ENCODE measurements at regions not wholly inside any gene's neighbourhood (a gene's known extent, or its start where the extent isn't known, plus 50 kb on each side); places are given as distances from the start of the nearest gene placed in this dataset.

DNA sequence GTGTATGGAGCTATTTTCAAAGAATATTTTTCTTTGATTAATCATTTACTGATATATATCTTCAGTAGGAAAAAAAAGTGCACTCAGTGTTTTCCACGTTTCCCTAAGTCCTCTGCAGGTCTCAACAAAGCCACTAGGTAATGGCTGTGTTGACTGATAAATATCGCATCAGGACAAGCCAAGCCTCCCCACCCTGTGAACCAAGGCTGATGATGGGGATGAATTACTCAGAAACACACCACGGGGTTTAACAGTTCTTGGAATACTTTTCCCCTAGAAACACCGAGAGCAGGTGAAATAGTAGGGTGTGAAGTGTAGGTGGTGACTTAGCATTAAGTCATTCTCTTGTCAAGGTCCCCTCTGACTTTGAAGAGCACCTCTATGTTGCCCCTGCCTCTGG lies 423.5 kb upstream of the IGFBP3 start:
- DNase-seq = no peak

DNA sequence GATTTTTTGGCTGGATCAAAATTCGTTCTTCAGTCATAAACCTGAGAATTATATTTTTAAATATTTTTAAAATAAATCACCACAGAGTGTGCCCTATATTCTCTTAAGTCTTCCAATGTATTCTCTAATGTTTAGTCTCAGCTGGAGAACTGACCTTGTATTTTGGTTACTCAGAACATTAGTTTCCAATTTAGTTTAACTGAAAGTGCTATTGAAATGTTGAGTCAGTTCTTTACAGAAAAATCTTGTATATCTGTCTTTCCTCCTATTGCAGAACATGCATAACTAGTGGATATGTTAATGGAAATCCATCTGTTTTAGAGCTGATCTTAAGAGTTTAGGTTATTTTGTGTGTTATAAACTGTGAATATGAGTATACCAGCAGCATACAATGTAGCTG lies 422.7 kb upstream of the IGFBP3 start:
- DNase-seq = no peak

DNA sequence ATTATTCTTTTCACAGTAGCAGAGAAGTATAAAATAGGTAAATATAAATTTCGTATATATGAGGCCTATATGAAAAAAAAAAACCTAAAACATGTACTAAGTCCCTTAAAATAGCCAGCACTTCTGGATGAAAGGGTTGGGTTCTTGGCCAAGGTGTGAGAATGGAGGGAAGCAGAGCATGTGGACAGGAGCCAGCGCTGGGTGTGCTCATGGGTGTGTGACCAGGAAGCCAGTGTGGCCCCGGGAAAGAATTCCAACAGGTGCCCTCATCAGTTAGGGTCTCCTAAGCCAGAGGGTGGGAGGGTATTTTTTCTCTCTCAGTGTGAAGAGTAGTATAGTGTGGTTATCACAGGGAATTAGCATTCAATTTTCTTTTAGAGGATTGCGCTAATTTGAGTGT lies 401.9 kb upstream of the IGFBP3 start:
- DNase-seq = no peak

DNA sequence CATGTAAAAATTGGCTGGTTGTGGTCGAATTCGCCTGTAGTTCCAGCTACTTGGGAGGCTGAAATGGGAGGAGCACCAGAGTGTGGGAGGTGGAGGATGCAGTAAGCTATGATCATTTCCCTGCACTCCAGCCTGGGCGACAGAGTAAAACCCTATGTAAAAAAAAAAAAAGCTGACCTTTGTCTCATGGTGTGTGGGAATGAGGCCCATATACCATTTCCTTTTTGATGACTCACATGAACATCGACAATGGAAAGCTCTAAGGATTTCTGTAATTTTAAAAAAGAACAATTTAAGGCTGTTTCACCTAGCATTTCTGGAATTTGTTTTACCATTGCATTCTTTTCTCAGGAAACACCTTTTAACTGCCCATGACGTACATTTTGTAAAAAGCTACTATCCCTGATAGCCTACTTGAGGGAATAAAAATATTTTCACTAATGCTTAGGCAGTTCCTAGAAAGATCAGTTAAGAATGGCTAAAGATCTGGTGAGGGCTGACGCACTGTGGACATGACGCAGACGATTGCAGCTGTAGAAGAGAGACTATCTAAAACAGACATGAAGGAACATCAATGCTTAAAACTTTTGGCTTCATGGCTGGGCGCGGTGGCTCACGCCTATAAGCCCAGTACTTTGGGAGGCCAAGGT lies 400.6 kb upstream of the IGFBP3 start:
- no peak for DNase-seq

DNA sequence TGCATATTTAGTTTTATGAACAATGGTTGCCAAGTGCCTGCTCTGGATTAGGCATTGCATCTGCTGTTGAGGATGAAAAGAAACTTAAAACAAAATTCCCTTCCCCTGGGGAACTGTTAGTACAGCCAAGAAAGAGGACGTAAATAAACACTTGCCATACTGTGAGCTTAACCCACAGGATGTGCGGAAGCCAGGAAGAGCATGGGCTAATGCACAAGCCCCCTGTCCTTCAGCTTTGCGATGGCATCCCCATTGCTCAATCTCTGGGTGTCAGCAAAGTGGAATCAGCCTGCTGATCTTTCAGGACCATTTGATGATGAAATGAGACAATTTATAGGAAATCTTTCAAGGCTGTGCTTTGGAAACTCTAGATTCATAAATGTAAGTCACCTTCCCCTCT lies 399.9 kb upstream of the IGFBP3 start:
- no peak for DNase-seq

DNA sequence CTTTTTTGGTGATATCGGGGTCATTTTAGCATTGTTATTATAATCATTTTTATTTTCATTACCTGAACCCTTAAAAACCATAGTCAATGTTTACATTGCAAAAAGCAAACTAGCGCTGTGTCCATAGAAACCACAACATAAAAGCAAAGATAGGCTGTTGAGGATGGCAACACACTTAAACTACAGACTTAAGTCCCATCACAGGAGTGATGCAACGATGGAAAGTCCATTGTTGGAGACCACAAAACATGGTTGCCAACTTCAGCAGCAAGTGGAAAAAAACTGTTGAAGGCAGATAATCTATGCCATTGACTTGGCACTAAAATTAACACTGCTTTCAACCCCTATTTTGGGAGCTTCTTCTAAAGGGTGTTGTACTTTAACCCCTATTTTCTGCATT lies 398.8 kb upstream of the IGFBP3 start:
- DNase-seq = no peak

DNA sequence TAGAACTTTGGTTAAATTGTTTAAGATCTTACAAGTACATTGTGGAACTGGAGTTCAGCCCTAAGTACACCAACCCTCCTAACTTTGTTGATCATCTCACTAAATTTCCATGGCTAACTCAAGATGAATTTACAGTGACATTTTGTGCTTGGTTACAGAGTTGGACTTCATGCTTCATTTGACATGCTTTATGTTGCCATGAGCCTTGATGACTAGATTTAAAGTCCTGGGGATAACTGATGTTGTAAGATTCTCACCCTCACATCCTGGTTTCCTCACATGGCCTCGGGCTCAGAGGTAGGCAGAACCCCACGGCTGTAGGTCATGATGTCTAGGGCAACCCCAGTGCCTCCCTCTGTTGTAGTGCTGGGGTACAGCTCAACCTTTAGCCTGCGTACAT lies 397.2 kb upstream of the IGFBP3 start:
- DNase-seq = no peak

DNA sequence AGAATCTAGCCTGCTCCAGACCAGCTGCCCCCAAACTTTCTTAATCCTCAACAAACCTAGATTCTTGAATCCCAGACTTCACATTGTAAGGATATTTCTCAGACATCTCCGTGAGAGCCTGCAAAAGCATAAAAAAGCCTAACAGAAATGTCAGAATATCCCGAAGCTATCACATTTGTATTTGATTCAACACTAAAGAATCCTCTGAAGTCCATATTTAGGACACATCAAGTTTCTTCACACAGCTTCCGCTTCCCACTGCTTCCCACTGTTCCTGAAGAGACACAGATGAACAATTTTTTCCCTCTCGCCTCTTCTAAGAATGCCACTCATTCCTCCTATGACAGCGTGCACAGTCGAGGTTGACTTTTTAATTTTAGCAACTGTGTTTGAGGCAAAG lies 396.2 kb upstream of the IGFBP3 start:
- no peak for DNase-seq

DNA sequence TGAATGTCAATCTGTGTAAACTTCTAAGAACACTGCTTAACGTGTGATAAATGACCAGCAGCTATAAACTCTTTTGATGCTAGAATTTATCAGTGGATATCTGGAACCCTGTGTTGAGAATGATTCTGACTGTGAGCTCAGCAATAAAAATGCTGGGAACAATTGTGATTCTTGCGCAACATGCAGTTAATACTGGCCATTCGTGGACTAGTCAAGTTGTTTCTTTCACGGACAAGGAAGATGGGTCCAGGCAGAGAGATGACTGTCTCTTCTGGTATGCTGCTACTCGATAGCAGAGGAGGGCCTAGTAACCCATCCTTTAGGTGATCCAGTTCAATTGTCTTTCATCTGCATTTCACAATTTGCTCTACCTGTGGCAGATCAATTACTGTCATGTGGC lies 394.8 kb upstream of the IGFBP3 start:
- DNase-seq = no peak

DNA sequence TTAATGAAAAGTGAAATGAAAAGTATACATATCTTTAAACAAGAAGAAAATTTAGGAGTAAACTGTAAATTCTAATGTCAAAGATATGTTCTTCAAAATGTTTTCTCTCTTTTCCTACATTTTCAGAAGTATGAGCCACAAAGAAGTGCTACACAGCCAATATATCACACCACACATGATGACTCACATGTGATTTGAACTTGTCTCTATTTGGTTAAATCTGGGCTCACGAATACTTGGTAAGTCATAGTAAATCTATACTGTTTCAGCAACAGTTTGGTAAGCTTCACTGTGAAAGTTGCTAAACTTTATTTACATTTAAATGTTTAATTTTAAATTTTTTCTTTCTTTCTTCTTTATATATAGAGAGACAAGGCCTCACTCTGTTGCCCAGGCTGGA lies 380.6 kb upstream of the IGFBP3 start:
- DNase-seq = no peak

DNA sequence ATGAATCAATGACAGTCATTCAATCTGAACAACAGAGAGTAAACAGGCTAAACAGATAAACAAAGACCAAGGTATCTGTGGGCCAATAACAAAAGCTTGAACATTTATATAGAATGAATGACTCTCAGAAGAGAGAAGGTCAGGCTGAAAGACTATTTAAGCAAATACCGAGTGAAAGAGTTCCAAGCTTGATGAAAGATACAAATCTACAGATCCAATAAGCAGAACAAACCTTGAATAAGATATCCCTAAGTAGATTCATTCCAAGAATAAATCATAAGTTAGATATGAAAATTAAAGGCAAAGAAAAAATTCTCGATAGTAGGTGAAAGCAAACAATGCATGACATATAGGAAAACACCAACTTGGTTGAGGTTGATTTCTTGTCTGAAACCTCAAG lies 376.4 kb upstream of the IGFBP3 start:
- no peak for DNase-seq

DNA sequence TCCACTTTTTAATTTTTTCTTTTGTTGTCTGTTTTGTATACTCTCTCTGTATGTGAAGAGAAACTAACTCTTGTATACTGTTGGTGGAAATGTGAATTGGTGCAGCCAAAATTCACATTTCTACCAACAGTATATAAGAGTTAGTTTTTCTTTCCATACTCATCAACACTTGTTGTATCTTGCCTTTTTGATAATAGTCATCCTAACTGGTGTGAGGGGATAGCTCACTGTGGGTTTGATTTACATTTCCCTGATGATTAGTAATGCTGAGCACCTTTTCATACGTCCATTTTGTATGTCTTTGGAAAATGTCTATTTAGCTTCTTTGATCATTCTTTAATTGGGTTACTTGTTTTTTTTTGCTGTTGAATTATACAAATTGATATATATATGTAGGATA lies 375.5 kb upstream of the IGFBP3 start:
- DNase-seq = no peak

DNA sequence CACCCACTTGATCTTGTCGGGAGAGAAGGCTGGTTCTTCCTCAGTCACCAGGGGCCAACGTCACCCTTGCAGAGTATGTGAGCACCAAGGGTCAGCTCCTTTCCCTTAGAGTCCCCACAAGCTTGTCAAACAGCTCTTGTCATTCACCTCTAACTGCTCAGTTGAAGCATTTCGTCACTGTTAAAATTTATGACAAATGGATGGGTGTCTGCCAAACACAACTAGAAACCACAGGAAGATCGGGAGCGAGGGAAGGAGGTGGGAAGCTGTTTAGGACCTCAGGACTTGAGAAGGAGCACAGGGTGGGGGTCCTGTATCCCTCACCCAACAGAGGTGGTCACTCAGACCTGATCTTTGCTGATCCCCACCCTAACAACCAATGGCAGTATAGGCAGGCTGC lies 373.3 kb upstream of the IGFBP3 start:
- DNase-seq = no peak

DNA sequence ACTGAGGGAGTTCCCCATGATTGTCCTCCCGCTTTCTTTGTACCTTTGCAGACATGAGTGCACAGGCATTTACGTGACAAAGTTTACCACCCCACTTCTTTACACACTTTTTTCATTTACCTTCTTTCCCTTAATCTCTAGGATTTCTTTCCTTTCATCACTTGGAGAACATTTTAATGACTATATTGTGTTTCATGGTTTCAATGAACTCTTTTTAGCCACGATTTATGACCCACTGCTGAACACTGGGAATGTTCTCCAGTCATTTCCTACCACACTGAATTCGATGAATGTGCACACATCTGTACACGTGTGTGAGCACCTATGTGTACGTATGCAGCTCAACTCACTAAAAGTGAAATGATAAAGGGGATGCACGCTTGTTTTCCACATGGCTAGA lies 371.7 kb upstream of the IGFBP3 start:
- DNase-seq = no peak

DNA sequence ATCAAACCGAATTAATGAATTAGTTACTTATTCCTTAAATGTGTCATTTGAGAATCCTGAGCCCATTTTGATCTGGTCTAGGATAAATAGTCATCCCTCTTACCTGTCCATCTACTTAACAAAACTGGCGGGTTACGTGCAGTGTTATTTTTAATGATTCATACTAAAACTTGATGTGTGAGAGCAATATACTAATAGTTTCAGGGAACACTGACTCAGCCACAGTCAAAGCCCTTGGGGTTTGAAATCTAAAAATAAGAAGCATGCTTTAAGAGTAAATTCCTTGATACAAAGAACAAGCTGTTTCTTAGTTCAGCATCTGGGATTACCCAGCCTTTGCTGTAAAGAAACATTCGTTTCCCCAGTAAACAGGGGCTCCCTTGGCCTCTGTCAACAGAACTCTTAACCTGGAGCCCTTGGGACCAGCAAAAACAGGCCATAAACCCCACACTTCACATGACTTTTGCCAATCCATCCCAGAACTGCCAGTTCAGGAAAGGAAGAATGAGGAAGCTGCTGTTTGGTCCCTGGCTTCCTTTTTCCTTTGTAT lies 370.6 kb upstream of the IGFBP3 start:
- no peak for DNase-seq

DNA sequence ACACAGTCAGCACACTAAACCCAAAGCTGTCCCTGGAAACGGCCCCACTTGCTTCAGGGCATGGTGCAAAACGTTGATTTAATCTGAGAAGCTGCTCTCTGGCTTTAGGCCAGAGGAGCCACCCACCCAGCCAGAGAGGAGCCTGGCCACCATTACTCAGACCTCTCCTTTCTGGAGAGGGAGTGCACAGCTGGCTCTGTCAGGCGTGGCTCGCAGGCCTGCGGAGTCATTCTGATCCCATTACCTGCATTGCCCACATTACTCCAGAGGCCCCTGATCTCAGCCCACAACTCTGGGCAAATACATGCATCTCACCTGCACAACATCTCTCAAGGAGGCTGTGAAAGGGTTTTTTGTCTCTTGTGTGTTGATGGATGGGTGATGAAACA lies 370.0 kb upstream of the IGFBP3 start:
- DNase-seq = no peak

DNA sequence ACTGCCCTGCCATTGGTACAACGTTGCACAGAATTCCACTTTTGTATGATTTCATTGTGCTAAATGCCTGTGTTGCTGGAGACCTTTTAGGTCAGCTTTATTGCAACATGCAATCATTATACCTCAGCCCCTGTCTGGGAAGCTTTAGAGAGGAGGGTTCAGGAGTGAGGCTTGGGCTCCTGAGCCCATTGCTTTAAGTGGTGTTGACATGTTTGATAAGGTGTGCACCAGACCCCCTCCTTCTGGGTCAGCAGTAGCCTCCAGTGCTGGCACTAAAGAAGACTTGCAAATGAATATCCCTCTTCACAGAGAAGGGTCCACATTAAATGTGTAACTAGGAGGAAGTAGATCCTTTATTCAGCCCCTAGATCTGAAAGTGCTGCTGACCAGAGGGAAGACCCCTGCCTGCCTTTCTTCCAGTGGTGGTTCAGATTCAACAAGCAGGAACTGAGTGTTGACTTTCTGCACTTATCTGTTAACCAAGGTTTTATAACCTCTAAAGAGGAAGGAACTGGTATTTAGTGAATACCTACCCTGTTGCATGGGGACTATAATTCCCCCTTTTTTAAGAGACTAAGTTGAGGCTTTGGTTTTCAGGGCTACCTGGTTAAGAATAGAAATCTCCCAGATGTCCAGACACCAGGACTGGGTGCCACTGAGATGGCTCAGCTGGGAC lies 369.4 kb upstream of the IGFBP3 start:
- DNase-seq = no peak

DNA sequence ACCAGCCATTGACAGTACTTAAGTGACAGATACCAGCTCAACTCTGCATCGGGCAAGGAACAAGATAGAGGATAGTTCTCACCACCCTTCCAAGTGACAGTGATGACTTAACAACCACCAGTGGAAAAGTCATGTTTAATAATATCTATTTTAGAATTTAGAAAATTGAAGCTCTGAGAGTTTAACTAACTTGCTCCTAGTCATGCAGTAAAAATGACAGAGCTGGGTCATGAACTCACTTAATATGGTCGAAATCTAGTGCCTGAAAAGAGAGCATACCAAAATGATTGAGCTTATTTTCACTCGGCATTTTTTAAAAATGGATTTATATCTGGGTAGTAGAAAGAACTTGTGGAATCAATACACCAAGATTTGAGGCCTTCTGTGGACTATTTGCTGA lies 367.8 kb upstream of the IGFBP3 start:
- DNase-seq = no peak

DNA sequence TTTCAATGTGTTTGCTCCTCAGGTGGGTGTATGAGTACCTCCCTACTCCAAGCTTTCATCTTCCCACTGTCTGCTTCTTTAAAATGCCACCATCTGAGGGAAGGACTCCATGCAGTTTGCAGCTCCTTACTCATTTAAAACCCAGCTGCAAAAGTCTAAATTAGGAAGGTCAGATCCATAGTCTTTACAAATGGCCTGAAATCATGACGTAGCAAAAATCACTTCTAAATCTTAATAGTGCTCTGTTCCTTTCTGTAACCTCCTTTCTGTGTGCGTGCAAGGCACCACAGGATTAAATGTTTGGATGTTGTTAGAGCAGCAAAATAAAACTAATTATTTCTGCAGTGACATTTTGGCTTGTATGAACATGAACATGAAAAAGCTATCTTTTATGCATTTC lies 366.9 kb upstream of the IGFBP3 start:
- DNase-seq = no peak

DNA sequence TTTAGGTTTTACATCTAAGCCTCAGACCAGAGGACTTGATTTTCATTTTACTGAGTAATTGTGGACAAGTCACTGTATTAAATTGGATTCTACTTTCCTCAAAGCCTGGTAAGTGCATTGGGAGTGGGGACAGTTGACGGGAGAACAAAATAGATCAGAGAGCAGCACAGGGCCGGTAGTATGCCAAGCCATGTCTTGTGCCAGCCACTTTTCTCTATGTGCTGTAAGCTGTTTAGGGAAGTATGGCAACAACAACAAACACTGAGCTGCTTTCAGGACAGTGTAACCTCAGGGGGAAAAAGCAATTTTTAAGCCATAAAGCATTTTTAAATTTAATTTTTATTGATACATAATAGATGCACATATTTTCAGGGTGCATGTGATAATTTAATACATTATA lies 365.9 kb upstream of the IGFBP3 start:
- DNase-seq = no peak

DNA sequence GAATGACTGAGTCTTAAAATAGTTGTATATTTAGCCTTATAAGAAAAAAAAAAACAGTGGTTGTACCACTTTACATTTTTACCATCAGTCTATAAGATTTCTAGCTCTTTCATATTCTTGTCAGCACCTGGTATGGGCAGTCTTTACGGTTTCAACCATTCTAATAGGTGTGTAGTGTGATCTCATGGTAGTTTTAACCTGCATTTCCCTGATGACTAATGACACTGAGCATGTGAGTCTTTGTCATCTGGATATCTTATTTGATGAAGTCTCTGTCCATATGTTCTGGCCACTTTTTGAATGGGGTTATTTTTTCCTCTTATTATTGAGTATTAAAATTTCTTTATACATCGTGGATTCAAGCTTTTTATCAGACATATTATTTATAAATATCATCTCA lies 365.3 kb upstream of the IGFBP3 start:
- DNase-seq = no peak

DNA sequence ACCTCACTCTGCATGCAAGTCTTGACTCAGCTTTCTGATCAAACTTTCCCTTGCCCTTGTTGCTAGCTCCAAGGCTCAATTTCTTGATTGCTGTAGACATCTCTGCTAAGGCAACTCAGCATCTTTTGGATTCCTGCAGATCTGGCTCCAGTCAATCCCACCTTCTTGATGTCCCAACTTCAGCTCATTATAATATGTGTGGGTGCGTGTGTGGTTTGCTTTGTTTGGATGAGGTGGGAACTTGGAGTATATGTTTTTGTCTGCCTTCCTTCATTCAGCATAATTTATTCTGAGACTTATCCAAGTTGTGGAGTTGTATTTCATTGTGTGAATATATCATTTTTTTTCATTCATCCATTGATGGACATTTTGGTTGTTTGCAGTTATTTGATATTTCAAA lies 364.8 kb upstream of the IGFBP3 start:
- no peak for DNase-seq

DNA sequence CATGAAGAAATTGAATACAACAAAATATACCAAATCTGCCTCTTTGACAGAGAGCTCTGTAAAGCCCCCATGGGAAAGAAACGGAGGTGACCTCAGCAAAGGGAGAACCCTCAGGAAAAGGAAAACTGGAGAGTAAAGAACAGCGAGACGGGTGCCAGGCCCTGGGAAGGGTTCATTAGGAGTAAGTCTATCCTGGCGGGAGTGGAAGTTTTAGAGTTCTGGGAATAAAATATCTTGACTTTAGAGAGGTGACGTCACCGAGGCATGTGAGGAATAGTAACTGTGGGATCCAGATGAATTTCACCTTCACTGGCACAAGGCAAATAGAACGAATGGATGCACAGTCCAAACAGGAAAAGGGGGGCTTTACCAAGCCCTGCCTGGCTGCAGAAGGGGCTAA lies 362.8 kb upstream of the IGFBP3 start:
- no peak for DNase-seq

DNA sequence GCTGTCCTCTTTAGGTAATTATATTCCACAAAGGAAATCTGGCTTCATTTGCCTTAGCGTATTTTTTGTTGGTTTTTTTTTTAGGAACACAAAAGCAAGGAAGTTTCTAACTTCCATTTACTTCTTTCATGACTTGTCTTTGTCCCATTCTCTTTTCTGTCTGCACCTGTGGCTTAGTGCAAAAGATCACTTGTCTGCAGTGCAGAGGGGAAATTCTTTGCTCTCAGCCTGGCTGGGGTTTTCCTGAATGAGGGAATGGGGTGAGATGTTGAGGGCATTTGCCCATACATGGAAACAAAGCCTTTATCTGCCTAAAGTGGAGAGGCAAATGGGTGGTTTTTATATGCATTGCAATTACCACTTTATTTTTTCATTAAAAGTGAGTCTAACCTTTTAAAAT lies 361.1 kb upstream of the IGFBP3 start:
- DNase-seq = no peak

DNA sequence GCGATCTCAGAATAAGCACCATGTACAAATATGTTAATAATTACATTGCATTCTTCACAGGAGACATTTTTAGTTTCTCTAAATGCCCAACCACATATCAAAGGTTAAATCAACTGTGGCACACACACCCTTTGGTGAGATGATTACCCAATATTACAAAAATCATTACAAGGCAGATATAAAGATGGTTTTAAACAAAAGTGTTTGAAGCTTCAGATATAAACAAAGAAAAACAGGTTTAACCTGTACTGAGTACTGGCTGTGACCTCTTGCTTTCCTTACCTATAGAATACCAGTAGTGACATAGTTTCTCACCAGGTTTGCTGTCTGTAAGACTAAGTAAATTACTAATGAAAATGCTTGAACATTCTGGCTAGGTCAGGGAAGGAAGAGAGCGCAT lies 360.0 kb upstream of the IGFBP3 start:
- DNase-seq = no peak

Measured in DMS79 (cell line).